SK-N-SH treated with all-trans-retinoic acid at 6 μM for 48 hours (cell line): ENCODE measurements at regions not wholly inside any gene's neighbourhood (a gene's known extent, or its start where the extent isn't known, plus 50 kb on each side); places are given as distances from the start of the nearest gene placed in this dataset.

Experiments used
- ATAC-seq: fragments of 200-7000 bp; cut with Tn5 transposase; 3 replicates; pipeline ENCODE4 v1.9.1; 2020; ENCODE audit warnings: mild to moderate bottlenecking, moderate library complexity
- ARNTL ChIP-seq: fragments of 450-650 bp; formaldehyde crosslinking; IDR thresholded peaks from 2 replicates; pipeline ENCODE4 v1.5.0; 2020; ENCODE audit warnings: low read depth, mild to moderate bottlenecking, moderate library complexity, borderline replicate concordance
- BACH2 ChIP-seq: fragments of 250-450 bp; sonication (Bioruptor Pico); IDR thresholded peaks from 2 replicates; pipeline ENCODE4 v1.9.0; 2021; ENCODE audit warnings: mild to moderate bottlenecking, borderline replicate concordance
- CREB5 ChIP-seq: fragments of 250-450 bp; sonication (Bioruptor Pico); IDR thresholded peaks from 2 replicates; pipeline ENCODE4 v1.5.1; 2020; ENCODE audit warnings: low read depth, mild to moderate bottlenecking, moderate library complexity
- ESRRG ChIP-seq: fragments of 250-450 bp; sonication (Bioruptor Pico); IDR thresholded peaks from 2 replicates; pipeline ENCODE4 v1.6.1; 2021; ENCODE audit warnings: mild to moderate bottlenecking
- GLIS3 ChIP-seq: fragments of 250-450 bp; sonication (Bioruptor Pico); IDR thresholded peaks from 2 replicates; pipeline ENCODE4 v1.5.0; 2020; ENCODE audit warnings: mild to moderate bottlenecking, moderate library complexity
- ISL1 ChIP-seq: fragments of 250-450 bp; sonication (Bioruptor Pico); IDR thresholded peaks from 2 replicates; pipeline ENCODE4 v2.1.2; 2022; ENCODE audit warnings: mild to moderate bottlenecking, moderate library complexity
- OSR1 ChIP-seq: fragments of 250-450 bp; sonication (Bioruptor Pico); IDR thresholded peaks from 2 replicates; pipeline ENCODE4 v1.8.0; 2022; ENCODE audit warnings: moderate library complexity, mild to moderate bottlenecking, inconsistent platforms
- PATZ1 ChIP-seq: fragments of 250-450 bp; sonication (Bioruptor Pico); IDR thresholded peaks from 2 replicates; pipeline ENCODE4 v1.8.0; 2020; ENCODE audit warnings: mild to moderate bottlenecking, moderate library complexity, borderline replicate concordance
- PPARA ChIP-seq: fragments of 250-450 bp; sonication (Bioruptor Pico); IDR thresholded peaks from 2 replicates; pipeline ENCODE4 v1.5.0; 2020; ENCODE audit warnings: mild to moderate bottlenecking, borderline replicate concordance
- RARB ChIP-seq: fragments of 250-450 bp; sonication (Bioruptor Pico); IDR thresholded peaks from 2 replicates; pipeline ENCODE4 v1.8.0; 2021; ENCODE audit warnings: mild to moderate bottlenecking, moderate library complexity
- SNAI2 ChIP-seq: fragments of 250-450 bp; sonication (Bioruptor Pico); IDR thresholded peaks from 2 replicates; pipeline ENCODE4 v1.5.0; 2020; ENCODE audit warnings: mild to moderate bottlenecking, moderate library complexity
- TCF4 ChIP-seq: fragments of 250-450 bp; sonication (Bioruptor Pico); IDR thresholded peaks from 2 replicates; pipeline ENCODE4 v1.8.0; 2021; ENCODE audit warnings: mild to moderate bottlenecking, moderate library complexity, borderline replicate concordance
- TOX ChIP-seq: fragments of 250-450 bp; sonication (Bioruptor Pico); IDR thresholded peaks from 2 replicates; pipeline ENCODE4 v1.8.0; 2021; ENCODE audit warnings: mild to moderate bottlenecking, moderate library complexity, borderline replicate concordance
- ZC3H10 ChIP-seq: fragments of 250-450 bp; sonication (Bioruptor Pico); IDR thresholded peaks from 2 replicates; pipeline ENCODE4 v1.5.1; 2021; ENCODE audit warnings: mild to moderate bottlenecking, moderate library complexity
- ZFP3 ChIP-seq: fragments of 250-450 bp; sonication (Bioruptor Pico); IDR thresholded peaks from 2 replicates; pipeline ENCODE4 v1.5.0; 2020; ENCODE audit warnings: mild to moderate bottlenecking, moderate library complexity
- ZFP30 ChIP-seq: fragments of 450-650 bp; formaldehyde crosslinking; IDR thresholded peaks from 2 replicates; pipeline ENCODE4 v1.5.0; 2022; ENCODE audit warnings: mild to moderate bottlenecking, moderate library complexity
- ZNF565 ChIP-seq: fragments of 450-650 bp; formaldehyde crosslinking; conservative IDR thresholded peaks from 2 replicates; pipeline ENCODE4 v1.5.0; 2020; ENCODE audit warnings: low read depth, mild to moderate bottlenecking, moderate library complexity
- ZNF70 ChIP-seq: fragments of 450-650 bp; formaldehyde crosslinking; IDR thresholded peaks from 2 replicates; pipeline ENCODE4 v1.5.0; 2020; ENCODE audit warnings: mild to moderate bottlenecking, moderate library complexity
- ZNF8 ChIP-seq: fragments of 450-650 bp; formaldehyde crosslinking; IDR thresholded peaks from 2 replicates; pipeline ENCODE4 v1.5.0; 2020; ENCODE audit warnings: mild to moderate bottlenecking, moderate library complexity
- TF ChIP-seq, protein P1 (sequence below): fragments of 250-450 bp; sonication (Bioruptor Pico); IDR thresholded peaks from 2 replicates; pipeline ENCODE4 v1.5.0; 2020; ENCODE audit warnings: mild to moderate bottlenecking, moderate library complexity
- TF ChIP-seq, protein P2 (sequence below): fragments of 250-450 bp; sonication (Bioruptor Pico); IDR thresholded peaks from 2 replicates; pipeline ENCODE4 v1.5.1; 2021; ENCODE audit warnings: mild to moderate bottlenecking, moderate library complexity
- TF ChIP-seq, protein P3 (sequence below): fragments of 250-450 bp; sonication (Bioruptor Pico); IDR thresholded peaks from 2 replicates; pipeline ENCODE4 v1.8.0; 2021; ENCODE audit warnings: low read depth, mild to moderate bottlenecking, moderate library complexity, borderline replicate concordance

- no peak for ATAC-seq
- TF ChIP-seq ZC3H10 (CRISPR knock-in tag) (no peak), ZNF8 (no peak), TOX (CRISPR knock-in tag) (no peak), SNAI2 (CRISPR knock-in tag) (no peak), ESRRG (CRISPR knock-in tag) (no peak), ZFP3 (no peak), RARB (CRISPR knock-in tag) (no peak)
Measured at GRCh38 chr7:22628112-22628511, 98.9 kb upstream of the IL6 start.

DNA sequence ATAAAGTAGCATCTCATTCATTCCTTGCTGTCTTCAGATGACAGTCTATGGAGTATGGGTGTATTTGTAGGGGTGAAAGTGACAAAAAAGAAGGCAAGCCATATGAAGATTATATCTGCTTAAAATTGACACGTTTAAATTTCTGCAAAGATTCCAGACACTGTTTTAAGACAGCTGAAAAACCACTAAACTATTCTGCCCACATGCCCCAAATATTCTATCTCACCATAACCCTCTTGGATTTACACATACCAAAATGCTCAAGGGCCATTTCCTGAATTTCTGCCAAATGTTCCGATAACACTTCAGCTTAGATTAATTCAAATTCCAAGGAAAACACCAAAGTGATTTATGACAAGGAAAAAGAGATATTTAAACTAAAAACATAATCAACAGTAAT, 99.9 kb upstream of the IL6 start:
- ATAC-seq: peak; percentile 42; the same call in 2 of the 3 replicates
- TF ChIP-seq ZNF70 (CRISPR knock-in tag) (no peak), RARB (CRISPR knock-in tag) (no peak), ZNF565 (CRISPR knock-in tag) (no peak), ZFP30 (CRISPR knock-in tag) (no peak), BACH2 (CRISPR knock-in tag) (no peak), GLIS3 (CRISPR knock-in tag) (no peak), TCF4 (CRISPR knock-in tag) (no peak), OSR1 (CRISPR knock-in tag) (no peak), CREB5 (CRISPR knock-in tag) (no peak), TOX (CRISPR knock-in tag) (no peak), PATZ1 (no peak), ZFP3 (no peak), ISL1 (CRISPR knock-in tag) (no peak)

DNA sequence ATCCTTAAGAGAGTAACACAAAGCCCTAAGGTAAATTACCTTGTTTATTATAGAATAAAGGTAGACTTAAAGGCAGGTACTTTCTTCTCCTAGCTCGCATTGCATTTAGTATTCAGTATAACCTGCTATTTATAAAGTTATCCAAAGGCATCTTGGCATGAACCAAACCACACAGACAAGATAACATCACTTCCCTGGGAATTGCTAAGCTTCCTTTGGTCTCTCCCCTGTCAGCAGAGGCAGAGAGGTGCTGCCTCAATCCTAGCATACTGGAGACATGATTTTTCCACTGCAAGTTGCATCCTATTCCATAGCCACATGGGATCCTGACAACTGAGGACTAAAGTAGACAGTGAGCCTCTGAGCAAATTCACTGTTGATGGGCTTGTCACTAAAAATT, 101.7 kb upstream of the IL6 start:
- no peak for ATAC-seq
- TF ChIP-seq ZC3H10 (CRISPR knock-in tag) (no peak), PPARA (no peak), ARNTL (CRISPR knock-in tag) (no peak), ZNF565 (CRISPR knock-in tag) (no peak), PATZ1 (no peak), ISL1 (CRISPR knock-in tag) (no peak), SNAI2 (CRISPR knock-in tag) (no peak), OSR1 (CRISPR knock-in tag) (no peak)

DNA sequence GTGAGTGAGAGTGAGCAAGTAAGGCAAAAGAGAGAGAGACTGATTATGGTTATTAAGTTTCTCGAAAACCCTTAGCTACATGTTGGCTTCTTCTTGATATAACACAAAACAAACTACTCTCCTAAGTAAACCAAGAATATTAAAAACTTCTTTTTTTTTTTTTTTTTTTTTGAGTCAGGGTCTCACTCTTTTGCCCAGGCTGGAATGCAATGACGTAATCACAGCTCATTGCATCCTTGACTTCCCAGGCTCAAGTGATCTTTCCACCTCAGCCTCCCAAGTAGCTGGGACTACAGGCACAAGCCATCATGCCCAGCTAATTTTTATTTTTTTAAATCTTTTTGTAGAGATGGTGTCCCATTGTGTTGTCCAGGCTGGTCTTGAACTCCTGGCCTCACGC, 102.2 kb upstream of the IL6 start:
- TF ChIP-seq, protein P1, sequence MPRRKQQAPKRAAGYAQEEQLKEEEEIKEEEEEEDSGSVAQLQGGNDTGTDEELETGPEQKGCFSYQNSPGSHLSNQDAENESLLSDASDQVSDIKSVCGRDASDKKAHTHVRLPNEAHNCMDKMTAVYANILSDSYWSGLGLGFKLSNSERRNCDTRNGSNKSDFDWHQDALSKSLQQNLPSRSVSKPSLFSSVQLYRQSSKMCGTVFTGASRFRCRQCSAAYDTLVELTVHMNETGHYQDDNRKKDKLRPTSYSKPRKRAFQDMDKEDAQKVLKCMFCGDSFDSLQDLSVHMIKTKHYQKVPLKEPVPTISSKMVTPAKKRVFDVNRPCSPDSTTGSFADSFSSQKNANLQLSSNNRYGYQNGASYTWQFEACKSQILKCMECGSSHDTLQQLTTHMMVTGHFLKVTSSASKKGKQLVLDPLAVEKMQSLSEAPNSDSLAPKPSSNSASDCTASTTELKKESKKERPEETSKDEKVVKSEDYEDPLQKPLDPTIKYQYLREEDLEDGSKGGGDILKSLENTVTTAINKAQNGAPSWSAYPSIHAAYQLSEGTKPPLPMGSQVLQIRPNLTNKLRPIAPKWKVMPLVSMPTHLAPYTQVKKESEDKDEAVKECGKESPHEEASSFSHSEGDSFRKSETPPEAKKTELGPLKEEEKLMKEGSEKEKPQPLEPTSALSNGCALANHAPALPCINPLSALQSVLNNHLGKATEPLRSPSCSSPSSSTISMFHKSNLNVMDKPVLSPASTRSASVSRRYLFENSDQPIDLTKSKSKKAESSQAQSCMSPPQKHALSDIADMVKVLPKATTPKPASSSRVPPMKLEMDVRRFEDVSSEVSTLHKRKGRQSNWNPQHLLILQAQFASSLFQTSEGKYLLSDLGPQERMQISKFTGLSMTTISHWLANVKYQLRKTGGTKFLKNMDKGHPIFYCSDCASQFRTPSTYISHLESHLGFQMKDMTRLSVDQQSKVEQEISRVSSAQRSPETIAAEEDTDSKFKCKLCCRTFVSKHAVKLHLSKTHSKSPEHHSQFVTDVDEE (CRISPR knock-in tag): no peak
- TF ChIP-seq, protein P2, sequence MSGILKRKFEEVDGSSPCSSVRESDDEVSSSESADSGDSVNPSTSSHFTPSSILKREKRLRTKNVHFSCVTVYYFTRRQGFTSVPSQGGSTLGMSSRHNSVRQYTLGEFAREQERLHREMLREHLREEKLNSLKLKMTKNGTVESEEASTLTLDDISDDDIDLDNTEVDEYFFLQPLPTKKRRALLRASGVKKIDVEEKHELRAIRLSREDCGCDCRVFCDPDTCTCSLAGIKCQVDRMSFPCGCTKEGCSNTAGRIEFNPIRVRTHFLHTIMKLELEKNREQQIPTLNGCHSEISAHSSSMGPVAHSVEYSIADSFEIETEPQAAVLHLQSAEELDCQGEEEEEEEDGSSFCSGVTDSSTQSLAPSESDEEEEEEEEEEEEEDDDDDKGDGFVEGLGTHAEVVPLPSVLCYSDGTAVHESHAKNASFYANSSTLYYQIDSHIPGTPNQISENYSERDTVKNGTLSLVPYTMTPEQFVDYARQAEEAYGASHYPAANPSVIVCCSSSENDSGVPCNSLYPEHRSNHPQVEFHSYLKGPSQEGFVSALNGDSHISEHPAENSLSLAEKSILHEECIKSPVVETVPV (CRISPR knock-in tag): no peak
- TF ChIP-seq ZNF8: no peak
- TF ChIP-seq GLIS3 (CRISPR knock-in tag): no peak
- TF ChIP-seq, protein P3, sequence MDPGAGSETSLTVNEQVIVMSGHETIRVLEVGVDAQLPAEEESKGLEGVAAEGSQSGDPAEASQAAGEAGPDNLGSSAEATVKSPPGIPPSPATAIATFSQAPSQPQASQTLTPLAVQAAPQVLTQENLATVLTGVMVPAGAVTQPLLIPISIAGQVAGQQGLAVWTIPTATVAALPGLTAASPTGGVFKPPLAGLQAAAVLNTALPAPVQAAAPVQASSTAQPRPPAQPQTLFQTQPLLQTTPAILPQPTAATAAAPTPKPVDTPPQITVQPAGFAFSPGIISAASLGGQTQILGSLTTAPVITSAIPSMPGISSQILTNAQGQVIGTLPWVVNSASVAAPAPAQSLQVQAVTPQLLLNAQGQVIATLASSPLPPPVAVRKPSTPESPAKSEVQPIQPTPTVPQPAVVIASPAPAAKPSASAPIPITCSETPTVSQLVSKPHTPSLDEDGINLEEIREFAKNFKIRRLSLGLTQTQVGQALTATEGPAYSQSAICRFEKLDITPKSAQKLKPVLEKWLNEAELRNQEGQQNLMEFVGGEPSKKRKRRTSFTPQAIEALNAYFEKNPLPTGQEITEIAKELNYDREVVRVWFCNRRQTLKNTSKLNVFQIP (CRISPR knock-in tag): no peak
- TF ChIP-seq PATZ1: no peak
- TF ChIP-seq TOX (CRISPR knock-in tag): no peak
- TF ChIP-seq ISL1 (CRISPR knock-in tag): no peak
- TF ChIP-seq SNAI2 (CRISPR knock-in tag): no peak
- no peak for TF ChIP-seq ZFP3
- no peak for TF ChIP-seq CREB5 (CRISPR knock-in tag)
- no peak for TF ChIP-seq ZNF70 (CRISPR knock-in tag)
- ATAC-seq: no peak
